HTR-8/SVneo (cell line): ENCODE measurements at regions not wholly inside any gene's neighbourhood (a gene's known extent, or its start where the extent isn't known, plus 50 kb on each side); places are given as distances from the start of the nearest gene placed in this dataset.

Experiments used
- DNase-seq: peaks from one replicate; pipeline ENCODE4 v3.0.0; 2011; ENCODE audit warnings: low spot score, mixed read lengths; ENCODE audit not compliant: insufficient read length
- FAIRE-seq: peaks from 2 replicates; lab custom pipeline; 2011; peaks lifted over from hg19 to GRCh38; lab: Jason Lieb, UNC

DNA sequence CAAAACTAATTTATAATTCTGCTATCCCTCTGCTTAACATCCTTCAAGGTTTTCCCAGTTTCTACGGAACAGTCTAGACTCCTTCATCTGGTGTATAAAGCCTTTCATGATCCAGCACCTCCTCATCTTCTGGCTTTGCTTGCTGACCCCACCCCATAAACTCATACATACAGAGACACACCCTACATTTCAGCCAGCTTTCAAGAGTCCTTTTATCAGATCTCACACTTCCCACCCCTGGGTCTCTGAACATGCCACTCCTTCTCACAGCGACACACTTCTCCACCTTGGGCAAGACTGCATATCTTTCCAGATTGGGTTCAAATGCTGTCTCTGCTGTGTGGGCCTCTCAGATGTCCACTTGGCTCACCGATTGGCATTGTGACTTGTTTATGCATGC lies 166.8 kb upstream of the LPP start:
- FAIRE-seq (no peak), DNase-seq (no peak)

GRCh38 chr3:187987924-187988323 lies 166.0 kb upstream of the LPP start:
- FAIRE-seq (no peak), DNase-seq (no peak)

DNA sequence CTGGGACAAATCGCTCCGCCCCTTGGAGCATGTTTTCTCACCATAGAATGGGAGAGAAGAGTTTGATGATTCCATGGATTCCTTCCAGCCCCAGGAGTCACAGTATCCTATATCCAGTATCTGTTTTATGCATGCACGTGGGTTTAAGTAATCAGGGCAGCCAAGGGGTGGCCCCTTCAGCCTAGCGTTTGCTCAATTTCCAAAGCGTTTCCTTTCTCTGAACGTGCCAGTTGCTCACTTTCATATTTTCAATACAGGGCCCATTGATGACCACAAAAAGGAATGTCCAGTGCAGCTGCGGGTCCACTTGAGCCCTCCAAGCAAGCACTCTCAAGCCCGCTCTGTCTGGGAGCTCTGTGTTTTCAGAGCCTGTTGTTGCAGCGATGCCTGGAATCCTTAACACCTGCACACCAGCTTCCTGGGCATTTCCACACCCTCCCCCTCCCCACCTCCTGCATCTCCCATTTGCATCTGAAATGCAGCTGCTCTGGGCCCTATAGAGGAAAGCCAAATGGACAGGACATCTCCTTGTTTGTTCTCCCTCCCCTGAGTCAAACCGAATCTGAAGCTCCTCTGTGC lies 164.3 kb upstream of the LPP start:
- FAIRE-seq = no peak
- no peak for DNase-seq

DNA sequence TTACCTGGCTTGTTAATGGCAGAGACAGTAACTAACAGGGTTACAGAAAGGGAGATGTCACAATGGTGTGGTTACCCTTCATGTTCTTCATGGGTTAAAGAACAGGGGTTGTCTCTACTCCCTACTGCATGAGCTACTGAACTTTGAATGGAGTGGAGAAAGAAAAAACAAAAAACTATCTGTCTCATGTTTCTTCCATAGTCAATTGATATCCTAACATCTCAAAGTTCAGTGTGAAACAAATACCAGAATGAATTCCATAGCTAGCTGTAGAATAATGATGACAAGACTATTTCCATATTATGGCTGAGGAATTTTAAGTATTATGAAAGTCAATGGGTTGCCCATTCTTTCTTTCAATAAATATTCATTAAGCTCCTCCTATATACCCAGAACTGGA lies 161.3 kb upstream of the LPP start:
- FAIRE-seq = no peak
- DNase-seq = no peak

- FAIRE-seq (no peak), DNase-seq (peak; percentile 23)
These were observed 159.5 kb upstream of the LPP start for GRCh38 chr3:187994221-187995042.

DNA sequence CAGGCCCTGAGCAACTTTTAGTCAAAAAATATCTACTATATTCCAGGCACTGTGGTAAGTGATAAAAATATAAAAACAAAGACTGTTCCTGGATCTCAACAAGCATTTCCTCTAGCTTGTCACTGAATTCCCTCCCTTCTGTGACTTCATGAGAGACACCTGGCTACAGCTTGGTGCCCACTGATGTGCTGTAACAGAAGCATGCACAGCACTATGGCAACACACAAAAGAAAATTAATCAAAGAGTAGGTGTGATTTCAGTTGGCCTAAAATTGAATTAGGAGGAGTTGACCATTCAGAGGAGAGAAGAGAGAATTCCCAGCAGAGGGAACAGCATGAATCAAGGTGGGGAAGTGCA lies 158.9 kb upstream of the LPP start:
- FAIRE-seq = no peak
- DNase-seq = no peak

GRCh38 chr3:187995667-187996066 lies 158.3 kb upstream of the LPP start:
- no peak for FAIRE-seq

GRCh38 chr3:187996609-187997008 lies 157.3 kb upstream of the LPP start:
- FAIRE-seq (no peak), DNase-seq (no peak)

More at GRCh38 chr3:187995667-187996066, 158.3 kb upstream of the LPP start:
- DNase-seq = no peak

GRCh38 chr3:187997490-187997889 lies 156.5 kb upstream of the LPP start:
- DNase-seq (peak; percentile 8), FAIRE-seq (no peak)

DNA sequence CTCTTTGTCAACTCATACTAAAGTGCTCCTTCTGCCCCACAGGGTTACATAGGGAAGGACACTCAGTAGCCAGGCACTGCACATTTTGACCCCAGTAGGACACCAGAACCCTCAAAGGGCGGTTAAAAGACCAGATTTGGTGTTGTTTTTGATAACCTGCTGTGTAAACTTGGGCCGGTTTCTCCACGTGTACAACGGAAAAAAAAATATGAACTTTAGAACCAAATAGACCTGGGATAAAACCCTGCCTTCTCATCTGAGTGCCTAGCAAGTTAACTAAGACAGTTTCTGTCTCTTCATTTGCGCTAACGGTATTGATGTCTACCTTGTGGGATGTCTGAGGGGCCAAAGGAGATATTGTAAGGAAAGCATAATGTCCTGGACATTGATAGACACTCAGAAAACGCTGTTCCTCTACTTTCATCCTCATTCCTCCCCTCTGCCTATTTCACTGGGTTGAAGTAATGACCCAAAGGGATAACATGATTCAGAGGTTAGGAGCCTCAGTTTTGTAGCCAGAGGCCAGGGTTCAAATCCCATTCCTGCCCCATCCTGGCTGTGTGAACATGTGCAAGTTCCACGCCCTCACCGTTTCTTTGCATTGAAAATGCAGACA lies 155.9 kb upstream of the LPP start:
- DNase-seq (no peak), FAIRE-seq (no peak)

DNA sequence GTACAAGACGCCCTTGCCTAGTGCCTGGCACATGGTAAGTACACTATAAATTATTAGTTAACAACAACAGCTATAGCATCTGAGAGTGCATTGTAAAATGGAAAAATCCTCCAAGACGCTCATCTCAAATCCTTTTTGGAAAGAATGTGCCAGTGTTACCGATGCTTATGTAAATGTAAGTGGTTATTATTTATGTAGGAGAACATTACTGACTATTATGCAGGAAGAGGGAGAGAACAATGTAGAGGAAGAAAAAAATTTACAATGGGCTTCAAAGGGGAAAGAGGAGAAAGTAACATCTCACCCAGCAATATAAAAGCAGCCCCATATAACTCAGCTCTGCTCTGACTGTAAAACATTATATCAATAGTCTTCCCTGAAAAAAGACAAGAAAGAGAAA lies 155.3 kb upstream of the LPP start:
- FAIRE-seq (no peak), DNase-seq (no peak)

- DNase-seq (no peak), FAIRE-seq (no peak)
These were observed 154.1 kb upstream of the LPP start for GRCh38 chr3:187999821-188000220.

DNA sequence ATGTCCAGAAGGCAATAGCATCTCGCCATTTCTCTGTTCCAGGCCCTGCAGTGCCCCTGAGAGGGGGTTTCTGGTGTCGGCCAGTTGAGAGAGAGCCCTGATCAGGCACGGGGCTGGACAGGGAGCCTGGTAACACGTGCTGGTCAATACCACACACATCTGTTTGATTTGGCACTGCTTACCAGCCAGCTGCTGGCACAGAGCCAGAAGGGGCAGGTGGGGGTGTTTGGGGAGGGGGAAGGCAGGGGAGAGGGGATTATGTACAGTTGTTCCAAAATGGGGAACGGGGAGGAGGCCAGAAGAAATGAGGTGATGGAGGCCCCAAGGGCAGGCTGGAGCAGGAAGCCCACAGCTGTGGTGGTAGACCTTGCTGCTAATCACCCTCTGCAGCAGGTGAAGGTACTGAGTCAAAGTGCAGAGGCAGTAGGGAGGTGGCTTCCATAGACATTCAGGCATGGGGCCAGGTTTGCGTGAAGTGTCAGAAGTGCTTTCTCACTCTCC lies 153.5 kb upstream of the LPP start:
- FAIRE-seq = no peak
- DNase-seq = no peak

DNA sequence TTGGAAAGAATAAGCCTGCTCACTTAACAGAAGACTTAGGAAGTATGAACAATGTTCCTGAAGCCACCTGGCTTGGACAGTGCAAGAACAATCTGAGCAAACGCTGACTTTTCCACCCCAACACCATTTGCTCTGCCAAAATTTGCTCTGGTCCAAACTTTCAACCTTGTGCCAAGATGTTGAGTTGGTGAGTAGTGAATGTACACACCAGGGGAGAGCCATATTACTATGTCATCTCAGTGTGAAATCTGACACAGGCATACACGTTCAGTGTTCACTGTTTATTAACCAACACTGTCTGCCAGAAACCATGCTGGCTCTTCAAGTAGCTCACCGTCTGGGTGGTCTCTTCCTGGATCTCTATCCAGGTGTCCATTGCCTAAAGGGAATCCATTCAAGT lies 152.9 kb upstream of the LPP start:
- DNase-seq = no peak
- no peak for FAIRE-seq

- DNase-seq (no peak), FAIRE-seq (no peak)
These were observed 152.0 kb upstream of the LPP start for GRCh38 chr3:188001926-188002325.

DNA sequence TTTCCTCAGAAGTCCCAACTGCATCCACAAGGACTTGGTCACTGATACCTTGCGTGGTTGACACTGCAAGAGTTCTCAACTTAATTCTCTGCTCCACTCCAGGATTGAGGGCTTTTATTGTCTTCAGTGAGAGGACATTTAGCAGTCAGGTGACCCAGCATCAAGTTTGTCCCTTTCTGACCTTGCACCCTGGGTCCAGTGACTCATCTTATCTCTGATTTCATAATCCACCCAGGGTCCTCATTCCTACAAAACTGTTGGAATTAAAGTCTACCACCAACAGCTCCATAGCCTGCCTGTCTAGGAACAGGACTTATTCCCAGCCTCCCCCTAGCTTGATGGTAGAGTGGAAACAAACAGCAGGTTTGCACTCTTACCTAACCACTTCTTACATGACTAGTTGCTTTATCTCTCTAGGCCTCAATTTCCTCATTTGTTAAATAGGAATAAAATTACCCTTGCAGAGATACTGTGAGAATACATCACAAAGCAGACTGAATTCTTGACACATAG lies 151.3 kb upstream of the LPP start:
- FAIRE-seq = no peak
- no peak for DNase-seq

DNA sequence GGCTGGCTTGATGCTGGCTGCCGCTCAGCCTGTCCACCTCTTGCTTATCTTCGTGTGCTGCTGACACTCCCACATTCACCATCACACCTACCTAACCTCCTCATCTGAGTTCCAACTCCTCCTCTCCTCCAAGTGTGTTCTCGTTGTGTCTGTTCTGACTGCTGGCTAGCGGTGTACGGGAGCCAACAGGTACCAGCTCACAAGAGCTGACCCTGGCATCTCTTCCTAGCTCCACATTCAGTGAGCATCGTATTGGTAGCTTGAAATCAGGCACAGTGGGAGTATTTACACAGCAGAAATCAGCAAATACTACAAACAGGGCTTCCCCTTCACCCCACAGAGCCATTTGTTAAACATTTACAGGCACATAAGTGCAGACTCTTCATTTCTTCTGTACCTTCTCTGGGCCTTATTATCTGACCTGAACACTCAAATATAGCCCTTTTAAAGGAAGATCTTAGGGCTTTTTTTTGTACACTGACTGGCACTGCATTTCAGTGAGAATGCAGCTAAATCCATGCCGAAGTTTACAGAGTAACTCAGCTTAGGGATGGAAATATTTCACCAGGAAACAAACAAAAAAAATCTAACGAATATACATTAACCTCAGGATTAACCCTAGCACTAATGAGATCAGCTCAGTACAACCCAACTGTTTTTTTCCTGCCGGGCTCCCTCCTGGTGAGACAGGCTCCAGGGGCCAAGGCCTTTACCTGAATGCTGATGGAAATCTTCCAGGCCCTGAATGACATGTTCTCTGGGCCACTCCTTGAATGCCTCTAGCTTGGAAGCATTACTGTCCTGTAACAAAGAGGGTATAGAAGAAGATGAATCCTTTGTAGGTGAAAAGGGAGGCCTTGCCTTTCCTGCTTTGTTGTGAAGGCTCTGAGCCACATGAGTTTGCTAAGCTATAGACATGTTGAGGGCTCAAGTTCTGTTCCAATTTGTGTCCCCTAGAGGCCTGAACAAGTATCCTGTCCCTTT lies 150.5 kb upstream of the LPP start:
- DNase-seq (no peak), FAIRE-seq (no peak)

DNA sequence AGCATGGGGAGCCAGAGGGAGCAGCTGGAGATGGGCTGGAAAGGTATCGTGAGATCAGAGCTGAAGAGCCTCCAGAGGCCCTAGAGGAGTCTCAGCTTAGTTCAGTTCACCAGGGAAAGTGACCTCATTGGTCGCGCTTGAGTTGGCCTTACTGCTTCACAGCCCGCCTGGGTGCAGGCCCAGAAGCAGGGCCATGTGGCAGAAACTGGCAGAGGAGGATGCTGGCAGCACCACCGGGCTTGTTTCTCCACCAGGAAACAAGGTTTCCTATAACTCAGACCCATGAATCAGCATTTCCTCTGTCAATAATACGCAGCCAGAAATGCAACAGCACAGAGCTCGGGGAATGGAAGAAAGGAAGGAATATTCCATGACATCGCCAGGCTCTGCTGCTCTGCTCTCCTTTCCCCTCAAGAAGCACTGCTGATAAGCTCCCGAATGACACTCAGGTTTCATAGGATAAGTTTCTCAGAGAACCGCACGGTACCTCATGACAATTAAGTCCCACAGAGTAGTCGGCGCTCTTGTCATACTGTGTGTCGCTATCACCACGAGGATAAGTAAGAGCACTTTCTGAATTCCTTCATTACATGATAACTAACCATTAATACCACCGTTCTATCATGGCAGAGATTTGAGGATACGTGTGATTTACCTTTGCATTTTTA lies 147.1 kb upstream of the LPP start:
- no peak for DNase-seq

GRCh38 chr3:188007897-188008296 lies 146.1 kb upstream of the LPP start:
- DNase-seq = no peak

More for the DNA sequence above, 147.1 kb upstream of the LPP start:
- no peak for FAIRE-seq

More at GRCh38 chr3:188007897-188008296, 146.1 kb upstream of the LPP start:
- FAIRE-seq = no peak
